HuH-7.5 (cell line): ENCODE measurements at regions not wholly inside any gene's neighbourhood (a gene's known extent, or its start where the extent isn't known, plus 50 kb on each side); places are given as distances from the start of the nearest gene placed in this dataset.
"Not testable (repeated sequence)": the region's sequence is repeated elsewhere in the genome, so short reads cannot be mapped to it uniquely, and the experiment has no call there.

Source experiments
- DNase-seq: peaks from one replicate; pipeline ENCODE4 v3.0.0; 2011; ENCODE audit warnings: low spot score

- DNase-seq: no peak
Observed at GRCh38 chr10:31124852-31125251, 93.2 kb upstream of the ZNF438 start.

- no peak for DNase-seq
Observed at GRCh38 chr10:31125789-31126188, 94.1 kb upstream of the ZNF438 start.

- no peak for DNase-seq
Observed at GRCh38 chr10:31126593-31126992, 94.9 kb upstream of the ZNF438 start.

GRCh38 chr10:31128536-31128935, 96.9 kb upstream of the ZNF438 start:
- no peak for DNase-seq

- DNase-seq: no peak
Observed at GRCh38 chr10:31129271-31129670, 97.6 kb upstream of the ZNF438 start.

- no peak for DNase-seq
Observed at GRCh38 chr10:31129880-31130405, 98.3 kb upstream of the ZNF438 start.

- DNase-seq: no peak
Observed at GRCh38 chr10:31130406-31130805, 98.7 kb upstream of the ZNF438 start.

GRCh38 chr10:31131251-31131650, 99.6 kb upstream of the ZNF438 start:
- DNase-seq: no peak

GRCh38 chr10:31132681-31133244, 101.1 kb upstream of the ZNF438 start:
- DNase-seq: no peak

GRCh38 chr10:31133251-31133791, 101.7 kb upstream of the ZNF438 start:
- no peak for DNase-seq

- DNase-seq: peak; percentile 69
Observed at GRCh38 chr10:31133792-31134310, 102.2 kb upstream of the ZNF438 start.

- no peak for DNase-seq
Observed at GRCh38 chr10:31134311-31134952, 102.8 kb upstream of the ZNF438 start.

GRCh38 chr10:31135171-31135570, 103.5 kb upstream of the ZNF438 start:
- no peak for DNase-seq

GRCh38 chr10:31135791-31136190, 104.1 kb upstream of the ZNF438 start:
- not testable (repeated sequence) for DNase-seq

GRCh38 chr10:31136386-31136785, 104.7 kb upstream of the ZNF438 start:
- no peak for DNase-seq

GRCh38 chr10:31136930-31137885, 105.5 kb upstream of the ZNF438 start:
- no peak for DNase-seq

GRCh38 chr10:31138026-31138553, 106.4 kb upstream of the ZNF438 start:
- DNase-seq: no peak

GRCh38 chr10:31139497-31139896, 107.8 kb upstream of the ZNF438 start:
- DNase-seq: no peak

GRCh38 chr10:31140716-31141115, 109.1 kb upstream of the ZNF438 start:
- no peak for DNase-seq

GRCh38 chr10:31142026-31142425, 110.4 kb upstream of the ZNF438 start:
- no peak for DNase-seq

GRCh38 chr10:31143331-31143935, 111.8 kb upstream of the ZNF438 start:
- DNase-seq: no peak

GRCh38 chr10:31145986-31146385, 114.3 kb upstream of the ZNF438 start:
- DNase-seq: no peak
